ENCODE measurements at regions not wholly inside any gene's neighbourhood (a gene's known extent, or its start where the extent isn't known, plus 50 kb on each side); places are given as distances from the start of the nearest gene placed in this dataset.

- Histone ChIP-seq H3K36me3 (replicated peaks in 1 of 2; ENCODE audit: control insufficient read depth in 1 of 2, insufficient read depth in 2 of 2, low read length in 1 of 2) (no peaks in the 10 kb centered on the region), H3K79me2 (ENCODE audit: insufficient read depth) (no peaks in the 10 kb centered on the region), H3K4me1 (ENCODE audit: control insufficient read depth in 1 of 2, insufficient read depth in 2 of 2, low read depth in 1 of 2, low read length in 1 of 2) (peaks cover 0 to 22% of the 10 kb centered on the region in 2 experiments; a peak in 2 of 4 replicates), H4K20me1 (ENCODE audit: insufficient read depth) (no peaks in the 10 kb centered on the region), H3F3A (replicated peaks; ENCODE audit: insufficient read depth) (no peaks in the 10 kb centered on the region), H3K27ac (ENCODE audit: low read depth in 2 of 2, low read length in 1 of 2) (no peak overlapping the region), H3K9me2 (no peaks in the 10 kb centered on the region), H3K9me3 (no peaks in the 10 kb centered on the region), H2AFZ (ENCODE audit: low read depth) (no peak overlapping the region), H3K4me3 (ENCODE audit: low read depth in 2 of 2, low read length in 1 of 2) (no peak overlapping the region), H3K27me3 (ENCODE audit: insufficient read depth) (no peaks in the 10 kb centered on the region), H3K4me2 (no peak overlapping the region), H3K9ac (no peak overlapping the region)
- no peak for TF ChIP-seq POLR2AphosphoS5 (IDR thresholded peaks at IDR 0.05; ENCODE audit: low read depth, low read length)
- no peak for TF ChIP-seq TEAD4 (IDR thresholded peaks at IDR 0.05; ENCODE audit: borderline replicate concordance, insufficient read depth)
- TF ChIP-seq, protein P1, sequence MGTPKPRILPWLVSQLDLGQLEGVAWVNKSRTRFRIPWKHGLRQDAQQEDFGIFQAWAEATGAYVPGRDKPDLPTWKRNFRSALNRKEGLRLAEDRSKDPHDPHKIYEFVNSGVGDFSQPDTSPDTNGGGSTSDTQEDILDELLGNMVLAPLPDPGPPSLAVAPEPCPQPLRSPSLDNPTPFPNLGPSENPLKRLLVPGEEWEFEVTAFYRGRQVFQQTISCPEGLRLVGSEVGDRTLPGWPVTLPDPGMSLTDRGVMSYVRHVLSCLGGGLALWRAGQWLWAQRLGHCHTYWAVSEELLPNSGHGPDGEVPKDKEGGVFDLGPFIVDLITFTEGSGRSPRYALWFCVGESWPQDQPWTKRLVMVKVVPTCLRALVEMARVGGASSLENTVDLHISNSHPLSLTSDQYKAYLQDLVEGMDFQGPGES (IDR thresholded peaks at IDR 0.05; ENCODE audit: low read depth, low read length): no peak
- TF ChIP-seq RFX5 (IDR thresholded peaks at IDR 0.05; ENCODE audit: low read length): no peak
- no peak for TF ChIP-seq FOXJ3 (CRISPR knock-in tag; IDR thresholded peaks at IDR 0.05)
- TF ChIP-seq PBX3 (IDR thresholded peaks at IDR 0.05): no peak
- CTCF ChIA-PET: interaction anchor here (1.7 kb wide), 1 partner anchor 19 kb away, joined by 7 read pairs; no protein-coding TSS in a partner anchor
- DNase-seq: no peak
- POLR2A ChIA-PET: no interaction called here
These were observed 225.1 kb downstream of the PIK3R1 start for GRCh38 chr5:68440651-68441050.

DNA sequence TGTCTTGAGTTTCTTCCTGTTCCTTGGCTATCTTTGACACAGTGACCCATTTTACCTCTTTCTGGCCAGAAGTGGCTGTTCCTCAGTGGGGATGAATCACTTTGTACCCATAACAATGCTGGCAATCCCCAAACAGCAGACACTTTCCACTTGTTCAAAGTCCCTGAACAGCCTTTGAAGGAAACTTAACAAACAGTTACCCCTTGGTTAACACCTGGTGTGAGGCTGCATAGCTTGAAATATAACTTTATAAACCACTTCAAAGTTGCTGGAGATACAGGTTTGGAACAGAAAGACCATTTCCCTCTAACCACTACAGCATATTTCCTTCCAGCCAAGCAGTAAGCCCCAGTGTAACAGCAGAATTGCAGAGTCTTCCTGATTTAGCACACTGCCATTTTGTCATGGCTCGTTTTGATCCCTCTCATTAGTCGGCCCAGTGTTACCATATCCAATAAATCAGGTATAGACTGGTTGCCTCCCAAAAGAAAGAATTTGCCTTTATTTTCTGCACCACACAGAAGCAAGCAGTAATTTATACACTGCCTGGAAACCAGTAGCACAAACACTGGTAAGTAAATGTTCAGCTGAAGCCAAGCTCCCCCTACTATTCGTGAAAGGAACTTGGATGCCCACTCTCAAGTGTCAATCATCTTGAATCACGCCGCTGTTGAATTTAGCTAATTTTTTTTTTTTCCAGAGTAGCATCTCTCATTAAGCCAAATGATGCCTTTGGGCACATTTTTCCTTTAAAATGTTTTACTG, 225.9 kb downstream of the PIK3R1 start:
- H3K9me2 ChIP-seq: no peaks in the 10 kb centered on the region
- H3F3A ChIP-seq (replicated peaks; ENCODE audit: insufficient read depth): no peaks in the 10 kb centered on the region
- no peaks in the 10 kb centered on the region for H4K20me1 ChIP-seq (ENCODE audit: insufficient read depth)
- H3K4me3 ChIP-seq (ENCODE audit: low read depth in 2 of 2, low read length in 1 of 2): no peak overlapping the region
- DNase-seq: no peak
- H3K27ac ChIP-seq (ENCODE audit: low read depth in 2 of 2, low read length in 1 of 2): no peak overlapping the region
- H3K36me3 ChIP-seq (replicated peaks in 1 of 2; ENCODE audit: control insufficient read depth in 1 of 2, insufficient read depth in 2 of 2, low read length in 1 of 2): no peaks in the 10 kb centered on the region
- H3K4me2 ChIP-seq: no peak overlapping the region
- no peak overlapping the region for H2AFZ ChIP-seq (ENCODE audit: low read depth)
- H3K27me3 ChIP-seq (ENCODE audit: insufficient read depth): no peaks in the 10 kb centered on the region
- ChIA-PET POLR2A (no interaction called here), CTCF (interaction anchor here (1.1 to 1.7 kb wide), 3 partner anchors 19 to 155 kb away, joined by 3 to 7 read pairs (median 5); no protein-coding TSS in a partner anchor)
- H3K79me2 ChIP-seq (ENCODE audit: insufficient read depth): no peaks in the 10 kb centered on the region
- TF ChIP-seq TEAD4 (IDR thresholded peaks at IDR 0.05; ENCODE audit: borderline replicate concordance, insufficient read depth) (no peak), PBX3 (IDR thresholded peaks at IDR 0.05) (no peak), FOSL2 (IDR thresholded peaks at IDR 0.05; ENCODE audit: borderline replicate concordance, low read depth) (no peak), REST (IDR thresholded peaks at IDR 0.05; ENCODE audit: low read depth, low read length) (no peak), RFX5 (IDR thresholded peaks at IDR 0.05; ENCODE audit: low read length) (no peak)
- no peaks in the 10 kb centered on the region for H3K9me3 ChIP-seq
- H3K9ac ChIP-seq: no peak overlapping the region
- WGBS (ENCODE audit: low lambda C conversion rate): 75% methylated on average over 5 of the region's 5 CpGs
- H3K4me1 ChIP-seq (ENCODE audit: control insufficient read depth in 1 of 2, insufficient read depth in 2 of 2, low read depth in 1 of 2, low read length in 1 of 2): peaks cover 0 to 14% of the 10 kb centered on the region in 2 experiments; a peak in 2 of 4 replicates
